Tibial artery (tissue), 4 donors: ENCODE measurements at regions not wholly inside any gene's neighbourhood (a gene's known extent, or its start where the extent isn't known, plus 50 kb on each side); places are given as distances from the start of the nearest gene placed in this dataset.

Source experiments
- DNase-seq, 2 donors: peaks; one replicate each; pipeline ENCODE4 v3.0.0-alpha.2; 2019
- H3K27ac ChIP-seq, 2 donors: fragments of 200-600 bp; sonication (generic) in 1 of 2; 1 replicate in 1 of 2; 2 replicates in 1 of 2; pipeline ENCODE4 v1.5.1; 2018 to 2019; ENCODE audit warnings: mild to moderate bottlenecking in 1 of 2
- H3K27me3 ChIP-seq, 2 donors: fragments of 200-600 bp; sonication (generic) in 1 of 2; one replicate each; pipeline versions ENCODE4 v1.5.1 to v1.6.0; 2016 to 2019
- H3K36me3 ChIP-seq, 3 donors: fragments of 200-600 bp; sonication (generic) in 2 of 3; one replicate each; pipeline ENCODE4 v1.5.1; 2016 to 2019; ENCODE audit warnings: mild to moderate bottlenecking in 2 of 3
- H3K4me1 ChIP-seq, 4 donors: fragments of 200-600 bp; sonication (generic) in 2 of 4; 1 replicate in 3 of 4; 2 replicates in 1 of 4; pipeline ENCODE4 v1.5.1; 2016 to 2019
- H3K4me3 ChIP-seq, 2 donors: fragments of 200-600 bp; sonication (generic) in 1 of 2; 1 replicate in 1 of 2; 2 replicates in 1 of 2; pipeline ENCODE4 v1.5.1; 2018 to 2019; ENCODE audit warnings: mild to moderate bottlenecking in 2 of 2
- H3K9me3 ChIP-seq, 3 donors: fragments of 200-600 bp; sonication (generic) in 1 of 3; one replicate each; pipeline ENCODE4 v1.5.1; 2016 to 2019
- CTCF ChIP-seq, 2 experiments: fragments of 200-600 bp in 1 of 2; fragments of 450-650 bp in 1 of 2; IDR thresholded peaks; one replicate each; pipeline ENCODE4 v1.5.1; 2017 to 2019; ENCODE audit warnings: antibody characterized with exemption in 2 of 2, mild to moderate bottlenecking in 1 of 2, moderate library complexity in 1 of 2
- intact Hi-C: fragments of 100-400 bp; cut with DNase I; formaldehyde crosslinking; loops from one replicate; pipeline ENCODE4 v1.15.0; 2023; ENCODE audit warnings: low total_unique reads

- no peak overlapping the region for H3K27ac ChIP-seq
These were observed 107.5 kb upstream of the SERPINE2 start for GRCh38 chr2:224146356-224147160.

GRCh38 chr2:224145751-224146355 is 106.8 kb upstream of the SERPINE2 start:
- no peaks in the 10 kb centered on the region for H3K9me3 ChIP-seq
- H3K27me3 ChIP-seq: no peaks in the 10 kb centered on the region
- intact Hi-C loops: no loop called here
- no peak overlapping the region for H3K27ac ChIP-seq
- TF ChIP-seq CTCF (IDR thresholded peaks at IDR 0.05): no peak
- H3K4me1 ChIP-seq: no peaks in the 10 kb centered on the region
- peak in 1 of 2 donors; percentile 32 for DNase-seq
- no peaks in the 10 kb centered on the region for H3K36me3 ChIP-seq
- no peak overlapping the region for H3K4me3 ChIP-seq

More at GRCh38 chr2:224146356-224147160, 107.5 kb upstream of the SERPINE2 start:
- Histone ChIP-seq H3K9me3 (no peaks in the 10 kb centered on the region), H3K27me3 (no peaks in the 10 kb centered on the region), H3K4me1 (no peaks in the 10 kb centered on the region), H3K36me3 (no peaks in the 10 kb centered on the region), H3K4me3 (no peak overlapping the region)
- intact Hi-C loops: no loop called here
- TF ChIP-seq CTCF (IDR thresholded peaks at IDR 0.05): no peak
- DNase-seq: no peak

- no peak for TF ChIP-seq CTCF (IDR thresholded peaks at IDR 0.05)
- H3K27me3 ChIP-seq: no peaks in the 10 kb centered on the region
- intact Hi-C loops: no loop called here
These were observed 104.4 kb upstream of the SERPINE2 start for GRCh38 chr2:224143526-224143925.

GRCh38 chr2:224142397-224143312 is 103.6 kb upstream of the SERPINE2 start:
- Histone ChIP-seq H3K4me1 (no peaks in the 10 kb centered on the region), H3K27ac (no peak overlapping the region), H3K27me3 (no peaks in the 10 kb centered on the region), H3K36me3 (no peaks in the 10 kb centered on the region), H3K9me3 (no peaks in the 10 kb centered on the region), H3K4me3 (no peak overlapping the region)
- TF ChIP-seq CTCF (IDR thresholded peaks at IDR 0.05): no peak
- DNase-seq: no peak
- intact Hi-C loops: no loop called here

More at GRCh38 chr2:224143526-224143925, 104.4 kb upstream of the SERPINE2 start:
- Histone ChIP-seq H3K4me1 (no peaks in the 10 kb centered on the region), H3K4me3 (no peak overlapping the region), H3K36me3 (no peaks in the 10 kb centered on the region), H3K27ac (no peak overlapping the region), H3K9me3 (no peaks in the 10 kb centered on the region)
- no peak for DNase-seq

GRCh38 chr2:224141304-224141703 is 102.2 kb upstream of the SERPINE2 start:
- Histone ChIP-seq H3K36me3 (no peaks in the 10 kb centered on the region), H3K27me3 (no peaks in the 10 kb centered on the region), H3K27ac (no peak overlapping the region), H3K4me1 (no peaks in the 10 kb centered on the region), H3K9me3 (no peaks in the 10 kb centered on the region), H3K4me3 (no peak overlapping the region)
- intact Hi-C loops: no loop called here
- TF ChIP-seq CTCF (IDR thresholded peaks at IDR 0.05): no peak
- DNase-seq: no peak
